Endothelial cell (in vitro differentiated cells): ENCODE measurements at regions not wholly inside any gene's neighbourhood (a gene's known extent, or its start where the extent isn't known, plus 50 kb on each side); places are given as distances from the start of the nearest gene placed in this dataset.

ENCODE experiments used
- DNase-seq: peaks from one replicate; pipeline ENCODE4 v3.0.0; 2021; ENCODE audit warnings: low spot score
- H3K27ac Mint-ChIP-seq: one replicate; pipeline ENCODE4 v1.8.0; 2021; ENCODE audit warnings: mixed read lengths, inconsistent platforms; ENCODE audit not compliant: unreplicated experiment
- H3K27me3 Mint-ChIP-seq: one replicate; pipeline ENCODE4 v1.8.0; 2021; ENCODE audit warnings: mild to moderate bottlenecking, moderate library complexity, mixed read lengths, inconsistent platforms; ENCODE audit not compliant: unreplicated experiment
- H3K36me3 Mint-ChIP-seq: one replicate; pipeline ENCODE4 v1.8.0; 2021; ENCODE audit warnings: mild to moderate bottlenecking, low read depth, mixed read lengths, inconsistent platforms; ENCODE audit not compliant: unreplicated experiment
- H3K4me1 Mint-ChIP-seq: one replicate; pipeline ENCODE4 v1.8.0; 2021; ENCODE audit warnings: mild to moderate bottlenecking, mixed read lengths, inconsistent platforms; ENCODE audit not compliant: unreplicated experiment
- H3K4me3 Mint-ChIP-seq: one replicate; pipeline ENCODE4 v1.8.0; 2021; ENCODE audit warnings: mild to moderate bottlenecking, mixed read lengths, inconsistent platforms; ENCODE audit not compliant: unreplicated experiment
- H3K9me3 Mint-ChIP-seq: one replicate; pipeline ENCODE4 v1.8.0; 2021; ENCODE audit warnings: mixed read lengths, inconsistent platforms; ENCODE audit not compliant: unreplicated experiment
- TF ChIP-seq, protein P1 (sequence below): fragments of 200-600 bp; sonication (generic); IDR thresholded peaks from one replicate; pipeline ENCODE4 v1.5.0; 2021; ENCODE audit warnings: antibody characterized with exemption; ENCODE audit not compliant: unreplicated experiment

DNA sequence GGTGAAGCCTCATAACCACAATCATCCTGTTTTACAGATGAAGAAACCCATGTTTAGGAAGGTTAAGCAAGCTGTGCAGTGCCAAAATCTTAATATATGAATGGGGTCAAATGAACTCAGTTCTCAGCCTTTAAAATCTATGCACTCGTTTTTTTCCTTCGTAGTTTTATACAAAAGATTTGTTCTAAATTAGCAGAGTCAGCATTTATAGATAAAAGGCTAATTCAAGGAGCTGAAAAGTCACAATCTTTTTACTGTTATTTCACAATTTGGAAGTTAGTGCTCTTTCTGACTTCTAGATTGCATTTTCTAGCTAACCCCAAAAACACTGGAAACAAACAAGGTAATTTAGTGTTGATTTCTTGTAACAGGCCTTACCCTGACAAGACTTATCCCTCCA lies 766.9 kb upstream of the ADGRL4 start:
- Mint-ChIP-seq H3K9me3 (no peaks in the 10 kb centered on the region), H3K4me3 (no peak overlapping the region), H3K27me3 (no peaks in the 10 kb centered on the region), H3K36me3 (no peaks in the 10 kb centered on the region), H3K4me1 (no peaks in the 10 kb centered on the region), H3K27ac (no peak overlapping the region)
- DNase-seq: no peak
- TF ChIP-seq, protein P1, sequence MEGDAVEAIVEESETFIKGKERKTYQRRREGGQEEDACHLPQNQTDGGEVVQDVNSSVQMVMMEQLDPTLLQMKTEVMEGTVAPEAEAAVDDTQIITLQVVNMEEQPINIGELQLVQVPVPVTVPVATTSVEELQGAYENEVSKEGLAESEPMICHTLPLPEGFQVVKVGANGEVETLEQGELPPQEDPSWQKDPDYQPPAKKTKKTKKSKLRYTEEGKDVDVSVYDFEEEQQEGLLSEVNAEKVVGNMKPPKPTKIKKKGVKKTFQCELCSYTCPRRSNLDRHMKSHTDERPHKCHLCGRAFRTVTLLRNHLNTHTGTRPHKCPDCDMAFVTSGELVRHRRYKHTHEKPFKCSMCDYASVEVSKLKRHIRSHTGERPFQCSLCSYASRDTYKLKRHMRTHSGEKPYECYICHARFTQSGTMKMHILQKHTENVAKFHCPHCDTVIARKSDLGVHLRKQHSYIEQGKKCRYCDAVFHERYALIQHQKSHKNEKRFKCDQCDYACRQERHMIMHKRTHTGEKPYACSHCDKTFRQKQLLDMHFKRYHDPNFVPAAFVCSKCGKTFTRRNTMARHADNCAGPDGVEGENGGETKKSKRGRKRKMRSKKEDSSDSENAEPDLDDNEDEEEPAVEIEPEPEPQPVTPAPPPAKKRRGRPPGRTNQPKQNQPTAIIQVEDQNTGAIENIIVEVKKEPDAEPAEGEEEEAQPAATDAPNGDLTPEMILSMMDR: no peak

DNA sequence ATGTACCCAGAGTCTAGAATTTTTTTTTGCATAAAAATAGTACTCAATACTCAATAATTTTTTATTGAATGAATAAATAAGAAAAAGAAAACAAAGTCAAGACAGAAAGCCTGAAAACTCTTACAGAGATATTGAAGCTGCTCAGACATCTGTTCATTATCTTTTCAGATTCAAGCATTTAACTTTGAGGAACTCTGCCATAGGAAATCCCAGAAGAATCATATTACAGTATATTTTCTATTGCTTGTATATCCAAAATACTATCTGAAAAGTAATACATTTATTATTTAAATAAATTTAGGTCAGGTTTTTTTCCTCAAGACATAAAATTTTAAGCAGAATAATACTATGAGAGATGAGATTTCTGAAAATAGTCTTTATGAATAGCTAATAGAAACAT lies 755.9 kb upstream of the ADGRL4 start:
- Mint-ChIP-seq H3K27me3 (no peaks in the 10 kb centered on the region), H3K36me3 (no peaks in the 10 kb centered on the region), H3K4me1 (no peaks in the 10 kb centered on the region), H3K27ac (no peak overlapping the region), H3K9me3 (no peaks in the 10 kb centered on the region), H3K4me3 (no peak overlapping the region)
- TF ChIP-seq, protein P1: no peak
- no peak for DNase-seq

DNA sequence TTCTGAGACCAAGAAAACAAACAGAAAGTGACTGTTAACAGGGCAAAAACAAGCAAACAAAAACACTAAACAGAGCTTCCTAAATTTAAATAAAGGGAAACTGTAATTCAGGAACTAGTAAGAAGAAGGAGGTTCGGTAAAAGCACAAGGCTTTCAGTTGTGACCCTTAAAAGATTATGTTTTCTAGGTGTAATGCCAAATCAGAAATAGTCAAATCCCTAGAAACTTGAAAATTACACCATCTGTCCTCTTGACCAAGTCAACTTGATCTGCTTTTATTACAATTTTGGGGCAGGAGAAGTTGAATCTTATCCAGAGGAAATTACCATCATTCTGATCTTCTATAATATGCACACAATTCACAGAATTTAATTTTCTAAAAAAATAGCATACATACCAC lies 754.0 kb upstream of the ADGRL4 start:
- H3K9me3 Mint-ChIP-seq: no peaks in the 10 kb centered on the region

DNA sequence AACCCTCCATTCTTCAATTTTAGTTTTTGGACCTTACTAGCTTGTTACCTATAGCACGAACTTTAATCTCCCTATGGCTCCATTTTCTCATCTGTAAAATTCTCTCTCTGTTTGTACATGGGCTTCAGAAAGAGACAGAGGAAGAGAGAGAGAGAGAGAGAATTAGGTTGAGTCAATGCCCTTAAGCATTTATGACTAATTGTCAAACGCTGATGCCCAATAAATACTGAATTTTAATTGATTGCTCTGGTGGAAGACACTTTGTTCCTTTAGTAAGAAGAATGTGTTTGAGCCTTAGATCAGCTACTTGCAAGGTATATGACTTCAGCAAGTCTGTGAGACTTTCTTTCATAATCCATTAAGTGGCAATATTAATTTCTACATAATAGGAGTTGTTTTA lies 743.1 kb upstream of the ADGRL4 start:
- TF ChIP-seq, protein P1: no peak
- H3K4me3 Mint-ChIP-seq: no peak overlapping the region
- DNase-seq: no peak
- H3K36me3 Mint-ChIP-seq: no peaks in the 10 kb centered on the region
- no peaks in the 10 kb centered on the region for H3K9me3 Mint-ChIP-seq
- H3K27me3 Mint-ChIP-seq: no peaks in the 10 kb centered on the region
- no peaks in the 10 kb centered on the region for H3K4me1 Mint-ChIP-seq
- H3K27ac Mint-ChIP-seq: no peak overlapping the region

More for the DNA sequence above, 754.0 kb upstream of the ADGRL4 start:
- TF ChIP-seq, protein P1: no peak
- DNase-seq: no peak
- H3K27me3 Mint-ChIP-seq: no peaks in the 10 kb centered on the region
- no peaks in the 10 kb centered on the region for H3K36me3 Mint-ChIP-seq
- H3K4me3 Mint-ChIP-seq: no peak overlapping the region
- H3K27ac Mint-ChIP-seq: no peak overlapping the region
- H3K4me1 Mint-ChIP-seq: no peaks in the 10 kb centered on the region

DNA sequence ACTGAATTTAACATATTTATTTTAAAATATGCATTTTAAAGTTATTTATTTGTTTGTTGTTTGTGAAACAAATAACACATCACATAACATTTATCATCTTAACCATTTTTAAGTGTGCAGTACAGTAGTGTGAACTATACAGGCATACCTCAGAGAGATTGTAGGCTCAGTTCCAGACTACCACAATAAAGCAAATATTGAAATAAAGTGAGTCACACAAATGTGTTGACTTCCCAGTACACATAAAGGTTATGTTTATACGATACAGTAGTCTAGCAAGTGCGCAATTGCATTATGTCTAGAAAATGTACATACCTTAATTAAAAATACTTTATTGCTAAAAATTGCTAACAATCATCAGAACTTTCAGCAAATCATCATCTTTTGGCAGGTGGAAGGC lies 739.4 kb upstream of the ADGRL4 start:
- Mint-ChIP-seq H3K27me3 (no peaks in the 10 kb centered on the region), H3K27ac (no peak overlapping the region), H3K4me3 (no peak overlapping the region), H3K4me1 (no peaks in the 10 kb centered on the region), H3K36me3 (no peaks in the 10 kb centered on the region), H3K9me3 (no peaks in the 10 kb centered on the region)
- no peak for DNase-seq
- TF ChIP-seq, protein P1: no peak
